ENCODE measurements at regions not wholly inside any gene's neighbourhood (a gene's known extent, or its start where the extent isn't known, plus 50 kb on each side); places are given as distances from the start of the nearest gene placed in this dataset.

DNA sequence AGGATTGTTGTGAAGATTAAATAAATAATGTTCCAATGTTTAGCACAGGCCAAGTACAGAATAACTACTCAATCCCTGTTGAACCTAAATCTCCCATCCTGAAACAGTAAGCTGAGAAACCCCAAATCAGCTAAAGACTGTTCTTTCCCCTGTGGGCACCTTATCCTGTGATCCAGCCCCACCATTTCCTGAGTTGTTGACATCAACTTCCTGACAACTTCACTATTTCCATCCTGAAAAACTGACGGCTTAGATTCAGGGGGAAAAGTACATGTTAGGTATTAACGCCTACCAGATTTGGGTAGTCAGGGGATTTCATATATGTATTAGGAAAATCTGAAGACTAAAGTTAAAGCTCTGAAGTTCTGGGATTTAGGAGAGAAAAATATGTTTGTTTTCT is 51.7 kb upstream of the PALMD start:
- no peak overlapping the region for H3K4me3 ChIP-seq
- no peaks in the 10 kb centered on the region for H3K9me3 ChIP-seq (replicated peaks in 1 of 3)
- TF ChIP-seq POLR2A (IDR thresholded peaks at IDR 0.05): no peak
- TF ChIP-seq, protein P1, sequence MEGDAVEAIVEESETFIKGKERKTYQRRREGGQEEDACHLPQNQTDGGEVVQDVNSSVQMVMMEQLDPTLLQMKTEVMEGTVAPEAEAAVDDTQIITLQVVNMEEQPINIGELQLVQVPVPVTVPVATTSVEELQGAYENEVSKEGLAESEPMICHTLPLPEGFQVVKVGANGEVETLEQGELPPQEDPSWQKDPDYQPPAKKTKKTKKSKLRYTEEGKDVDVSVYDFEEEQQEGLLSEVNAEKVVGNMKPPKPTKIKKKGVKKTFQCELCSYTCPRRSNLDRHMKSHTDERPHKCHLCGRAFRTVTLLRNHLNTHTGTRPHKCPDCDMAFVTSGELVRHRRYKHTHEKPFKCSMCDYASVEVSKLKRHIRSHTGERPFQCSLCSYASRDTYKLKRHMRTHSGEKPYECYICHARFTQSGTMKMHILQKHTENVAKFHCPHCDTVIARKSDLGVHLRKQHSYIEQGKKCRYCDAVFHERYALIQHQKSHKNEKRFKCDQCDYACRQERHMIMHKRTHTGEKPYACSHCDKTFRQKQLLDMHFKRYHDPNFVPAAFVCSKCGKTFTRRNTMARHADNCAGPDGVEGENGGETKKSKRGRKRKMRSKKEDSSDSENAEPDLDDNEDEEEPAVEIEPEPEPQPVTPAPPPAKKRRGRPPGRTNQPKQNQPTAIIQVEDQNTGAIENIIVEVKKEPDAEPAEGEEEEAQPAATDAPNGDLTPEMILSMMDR (IDR thresholded peaks at IDR 0.05): no peak
- H3K27me3 ChIP-seq: no peaks in the 10 kb centered on the region
- 63 to 75% (median 68%) methylated on average over 2 of the region's 2 CpGs for WGBS, 4 donors
- H3K4me1 ChIP-seq (replicated peaks in 1 of 2): peaks cover 4 to 18% of the 10 kb centered on the region in 2 donors
- DNase-seq: no peak
- H3K27ac ChIP-seq: no peak overlapping the region
- intact Hi-C loops (cut with DNase I): no loop called here
- H3K36me3 ChIP-seq (replicated peaks in 1 of 2): no peaks in the 10 kb centered on the region

DNA sequence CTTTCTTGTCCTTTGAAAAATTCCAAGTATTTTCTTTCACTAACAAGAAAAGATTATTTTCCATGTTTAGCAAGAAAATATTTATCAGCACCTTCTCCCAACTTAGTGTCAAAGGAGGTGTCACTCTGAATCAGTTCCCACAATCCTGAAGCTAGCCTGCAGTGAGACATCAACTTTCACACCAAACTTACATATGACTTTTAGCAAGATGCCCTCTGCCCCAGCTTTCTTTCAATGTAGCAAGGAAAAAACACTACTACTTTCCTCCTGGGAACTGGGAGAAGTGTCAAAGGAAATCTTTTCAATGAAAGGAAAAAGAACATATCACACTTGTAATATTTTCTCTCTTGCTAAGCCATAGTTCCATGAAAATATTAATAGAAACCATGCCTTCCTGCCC is 50.9 kb upstream of the PALMD start:
- DNase-seq: no peak
- Histone ChIP-seq H3K27me3 (no peaks in the 10 kb centered on the region), H3K4me1 (replicated peaks in 1 of 2) (peaks cover 7 to 20% of the 10 kb centered on the region in 2 donors), H3K36me3 (replicated peaks in 1 of 2) (no peaks in the 10 kb centered on the region), H3K9me3 (replicated peaks in 1 of 3) (no peaks in the 10 kb centered on the region), H3K27ac (no peak overlapping the region), H3K4me3 (no peak overlapping the region)
- intact Hi-C loops (cut with DNase I): no loop called here
- TF ChIP-seq, protein P1 (IDR thresholded peaks at IDR 0.05): no peak
- no peak for TF ChIP-seq POLR2A (IDR thresholded peaks at IDR 0.05)

DNA sequence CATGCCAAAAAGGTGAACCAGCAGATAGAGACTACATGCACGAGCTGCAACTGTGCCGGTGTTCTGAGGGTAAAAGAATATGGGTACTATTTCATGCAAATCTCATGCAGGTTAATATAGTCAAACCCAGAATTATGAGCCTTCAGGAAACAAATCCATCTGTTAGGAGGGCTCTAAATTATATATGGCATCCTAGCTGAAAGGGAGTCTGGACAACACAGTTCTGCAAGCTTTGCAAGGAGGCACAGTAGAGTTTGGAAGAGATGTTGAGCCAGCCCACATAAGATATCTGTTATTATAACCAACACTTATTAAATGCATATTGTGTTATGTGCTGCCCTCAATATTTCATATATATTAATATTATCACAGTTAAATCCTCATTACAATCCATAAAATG is 50.5 kb upstream of the PALMD start:
- Histone ChIP-seq H3K27me3 (no peaks in the 10 kb centered on the region), H3K4me1 (replicated peaks in 1 of 2) (peaks cover 11 to 20% of the 10 kb centered on the region in 2 donors), H3K27ac (no peak overlapping the region), H3K36me3 (replicated peaks in 1 of 2) (no peaks in the 10 kb centered on the region), H3K9me3 (replicated peaks in 1 of 3) (no peaks in the 10 kb centered on the region), H3K4me3 (no peak overlapping the region)
- DNase-seq: no peak
- intact Hi-C loops (cut with DNase I): no loop called here
- 38 to 69% (median 51%) methylated on average over 2 of the region's 2 CpGs for WGBS, 4 donors
- TF ChIP-seq, protein P1 (IDR thresholded peaks at IDR 0.05): no peak
- TF ChIP-seq POLR2A (IDR thresholded peaks at IDR 0.05): no peak

Measured in adrenal gland (tissue), 9 donors.